HepG2 (cell line): ENCODE measurements at regions not wholly inside any gene's neighbourhood (a gene's known extent, or its start where the extent isn't known, plus 50 kb on each side); places are given as distances from the start of the nearest gene placed in this dataset.

Experiments
- ATAC-seq: fragments of 200-7000 bp; cut with Tn5 transposase; 3 replicates; pipeline ENCODE4 v1.9.1; 2020; ENCODE audit warnings: mild to moderate bottlenecking, moderate library complexity
- BruUV-seq: library from RNA; stranded (reverse); fragments of 400-500 nt; replicated peaks from 2 replicates; lab custom pipeline; 2021; lab: Mats Ljungman, UMichigan
- CTCF ChIA-PET: fragments of 300-600 bp; formaldehyde crosslinking; extraction: SDS; loops from one replicate; lab custom pipeline; 2021; ENCODE audit warnings: low total read pairs, inconsistent platforms, low intra/inter-chr PET ratio; lab: Yijun Ruan, JAX
- POLR2A ChIA-PET: fragments of 350-600 bp; sonication (Branson Sonifier 250); formaldehyde crosslinking; loops from one replicate; lab custom pipeline; 2020; ENCODE audit warnings: antibody characterized with exemption, inconsistent platforms; lab: Yijun Ruan, JAX
- DNase-seq: peaks from one replicate; pipeline ENCODE4 v3.0.0-alpha.2; 2015; ENCODE audit warnings: low spot score
- FAIRE-seq: peaks from 3 replicates; lab custom pipeline; 2011; peaks lifted over from hg19 to GRCh38; lab: Jason Lieb, UNC
- H2AFZ ChIP-seq: one replicate; pipeline ENCODE4 v1.6.1; 2011; ENCODE audit warnings: low read length, inconsistent platforms
- H3K27ac ChIP-seq: fragments of 300-600 bp; 3 replicates; pipeline ENCODE4 v1.8.0; 2011; ENCODE audit warnings: mixed run types, mild to moderate bottlenecking, mixed read lengths, low read length, inconsistent platforms; ENCODE audit not compliant: insufficient read depth; ENCODE audit errors: extremely low read length
- H3K27me3 ChIP-seq, 2 experiments: fragments of 200-600 bp in 1 of 2; 2 replicates in 1 of 2; 3 replicates in 1 of 2; pipeline versions ENCODE4 v1.6.0 to v1.8.0; 2011; ENCODE audit warnings: low read length in 2 of 2, mild to moderate bottlenecking in 2 of 2, moderate library complexity in 2 of 2, inconsistent platforms in 1 of 2; ENCODE audit not compliant: insufficient read depth in 2 of 2, control insufficient read depth in 1 of 2
- H3K36me3 ChIP-seq, 2 experiments: fragments of 200-600 bp in 1 of 2; replicated peaks in 1 of 2; 2 replicates in 1 of 2; 3 replicates in 1 of 2; pipeline versions ENCODE4 v1.5.1 to v1.8.0; 2011; ENCODE audit warnings: low read length in 2 of 2, inconsistent platforms in 1 of 2; ENCODE audit not compliant: insufficient read depth in 2 of 2, control insufficient read depth in 1 of 2
- H3K4me1 ChIP-seq: 2 replicates; pipeline ENCODE4 v1.5.1; 2012; ENCODE audit warnings: low read length, inconsistent platforms; ENCODE audit not compliant: insufficient read depth
- H3K4me2 ChIP-seq: 2 replicates; pipeline ENCODE4 v1.6.0; 2011; ENCODE audit warnings: low read depth, low read length, inconsistent platforms
- H3K4me3 ChIP-seq, 3 experiments: fragments of 200-600 bp in 1 of 3; sonication (generic), shearing (Covaris generic) in 1 of 3; replicated peaks in 1 of 3; 2 replicates each; pipeline ENCODE4 v1.5.1; 2011 to 2016; ENCODE audit warnings: low read length in 3 of 3, inconsistent platforms in 2 of 3, low read depth in 2 of 3, mild to moderate bottlenecking in 2 of 3, control low read depth in 1 of 3, mixed read lengths in 1 of 3; ENCODE audit not compliant: insufficient read depth in 1 of 3
- H3K79me2 ChIP-seq: one replicate; pipeline ENCODE4 v1.6.1; 2011; ENCODE audit warnings: low read length, inconsistent platforms; ENCODE audit not compliant: insufficient read depth
- H3K9ac ChIP-seq: 2 replicates; pipeline ENCODE4 v1.6.0; 2011; ENCODE audit warnings: mild to moderate bottlenecking, low read depth, low read length, inconsistent platforms; ENCODE audit not compliant: insufficient read depth
- H3K9me3 ChIP-seq: 2 replicates; pipeline ENCODE4 v1.5.1; 2012; ENCODE audit warnings: mild to moderate bottlenecking, low read length
- H4K20me1 ChIP-seq: 2 replicates; pipeline ENCODE4 v1.6.0; 2011; ENCODE audit warnings: inconsistent platforms, mild to moderate bottlenecking, low read length, moderate library complexity; ENCODE audit not compliant: insufficient read depth
- ATF7-NPFF ChIP-seq: sonication (generic); formaldehyde crosslinking; IDR thresholded peaks from 2 replicates; pipeline ENCODE4 v1.8.1; 2023; ENCODE audit warnings: mild to moderate bottlenecking, low read depth, missing genetic modification reagents, moderate library complexity
- BCL6 ChIP-seq: IDR thresholded peaks from 2 replicates; pipeline ENCODE4 v1.6.1; 2016; ENCODE audit warnings: missing genetic modification reagents, missing compliant biosample characterization
- CHD4 ChIP-seq: fragments of 200-600 bp; sonication (generic); IDR thresholded peaks from 2 replicates; pipeline ENCODE4 v1.7.0; 2017; ENCODE audit warnings: mild to moderate bottlenecking, low read length, borderline replicate concordance
- E2F1 ChIP-seq: sonication (generic); formaldehyde crosslinking; IDR thresholded peaks from 2 replicates; pipeline ENCODE4 v1.5.0; 2020; ENCODE audit warnings: missing genetic modification reagents
- MXI1 ChIP-seq: IDR thresholded peaks from 3 replicates; pipeline ENCODE4 v1.6.1; 2012; ENCODE audit warnings: low read depth, low read length, inconsistent platforms, borderline replicate concordance
- PHF21A ChIP-seq: sonication (generic); formaldehyde crosslinking; IDR thresholded peaks from 2 replicates; pipeline ENCODE4 v1.5.0; 2020; ENCODE audit warnings: mild to moderate bottlenecking, missing genetic modification reagents
- PRMT3 ChIP-seq: sonication (generic); formaldehyde crosslinking; IDR thresholded peaks from 2 replicates; pipeline ENCODE4 v1.8.1; 2022; ENCODE audit warnings: low read depth, mild to moderate bottlenecking, moderate library complexity, missing genetic modification reagents, borderline replicate concordance
- SMYD3 ChIP-seq: sonication (generic); formaldehyde crosslinking; IDR thresholded peaks from 2 replicates; pipeline ENCODE4 v1.8.1; 2023; ENCODE audit warnings: mild to moderate bottlenecking, missing genetic modification reagents
- ZBTB7B ChIP-seq: sonication (generic); formaldehyde crosslinking; IDR thresholded peaks from 2 replicates; pipeline ENCODE4 v1.4.0; 2020; ENCODE audit warnings: missing genetic modification reagents
- ZHX1 ChIP-seq: sonication (generic); formaldehyde crosslinking; IDR thresholded peaks from 2 replicates; pipeline ENCODE4 v1.8.1; 2022; ENCODE audit warnings: low read depth, mild to moderate bottlenecking, missing genetic modification reagents
- ZNF543 ChIP-seq: sonication (generic); formaldehyde crosslinking; IDR thresholded peaks from 2 replicates; pipeline ENCODE4 v1.4.0; 2020; ENCODE audit warnings: mild to moderate bottlenecking, missing genetic modification reagents
- ZSCAN29 ChIP-seq: sonication (generic); formaldehyde crosslinking; conservative IDR thresholded peaks from 2 replicates; pipeline ENCODE4 v1.4.0; 2020; ENCODE audit warnings: mild to moderate bottlenecking, missing genetic modification reagents
- WGBS: methylation state at CpG from one replicate; pipeline ENCODE4 v1.1.6; 2017; ENCODE audit warnings: low lambda C conversion rate; 5-methylcytosine and 5-hydroxymethylcytosine counted together
- in situ Hi-C: cut with HindIII; loops from 2 replicates; pipeline ENCODE4 v1.10.0; 2017; ENCODE audit warnings: low pct_unique_long_range_greater_than_20kb; ENCODE audit not compliant: extremely low pct_ligation_motif_present
- intact Hi-C: fragments of 100-400 bp; cut with micrococcal nuclease; formaldehyde crosslinking; loops from one replicate; pipeline ENCODE4 v1.10.0; 2022; ENCODE audit not compliant: unreplicated experiment

GRCh38 chr13:50585674-50586413, 257.6 kb downstream of the DLEU7 start:
- FAIRE-seq = no peak
- CTCF ChIA-PET = no interaction called here
- intact Hi-C loops = no loop called here

More at GRCh38 chr13:50585674-50586413, 257.6 kb downstream of the DLEU7 start:
- H3K79me2 ChIP-seq = no peaks in the 10 kb centered on the region
- H3K4me3 ChIP-seq = no peak overlapping the region
- H3K4me2 ChIP-seq = no peak overlapping the region
- no TSS peak for BruUV-seq
- in situ Hi-C loops = no loop called here
- no peaks in the 10 kb centered on the region for H3K9me3 ChIP-seq
- no peak for DNase-seq
- POLR2A ChIA-PET = no interaction called here
- no peak overlapping the region for H2AFZ ChIP-seq
- no peaks in the 10 kb centered on the region for H3K27me3 ChIP-seq
- H3K9ac ChIP-seq = no peak overlapping the region
- no peaks in the 10 kb centered on the region for H3K4me1 ChIP-seq
- TF ChIP-seq PRMT3 (no peak), E2F1 (no peak), PHF21A (CRISPR knock-in tag) (no peak), ZSCAN29 (CRISPR knock-in tag) (no peak), MXI1 (no peak), ZHX1 (CRISPR knock-in tag) (no peak), ZBTB7B (CRISPR knock-in tag) (no peak), CHD4 (no peak), BCL6 (no peak), SMYD3 (CRISPR knock-in tag) (no peak), ATF7-NPFF (CRISPR knock-in tag) (no peak), ZNF543 (CRISPR knock-in tag) (no peak)
- no peak overlapping the region for H3K27ac ChIP-seq
- 93% methylated on average over 6 of the region's 6 CpGs for WGBS
- H3K36me3 ChIP-seq = no peaks in the 10 kb centered on the region
- no peaks in the 10 kb centered on the region for H4K20me1 ChIP-seq
- no peak for ATAC-seq
